ENCODE measurements at regions not wholly inside any gene's neighbourhood (a gene's known extent, or its start where the extent isn't known, plus 50 kb on each side); places are given as distances from the start of the nearest gene placed in this dataset.

- TF ChIP-seq MAX (IDR thresholded peaks at IDR 0.05) = no peak
- TF ChIP-seq USF1 (IDR thresholded peaks at IDR 0.05) = no peak
- TF ChIP-seq YY1 (IDR thresholded peaks at IDR 0.05; ENCODE audit: low read depth) = no peak
- TF ChIP-seq REST (IDR thresholded peaks at IDR 0.05; ENCODE audit: low read depth) = no peak
Observed at GRCh38 chr11:90661233-90661632, 438.4 kb upstream of the CHORDC1 start.

Measured in Ishikawa (cell line).